ENCODE measurements at regions not wholly inside any gene's neighbourhood (a gene's known extent, or its start where the extent isn't known, plus 50 kb on each side); places are given as distances from the start of the nearest gene placed in this dataset.
A peak's percentile ranks its signal among the peaks of the same experiment; 100 is the strongest.

DNA sequence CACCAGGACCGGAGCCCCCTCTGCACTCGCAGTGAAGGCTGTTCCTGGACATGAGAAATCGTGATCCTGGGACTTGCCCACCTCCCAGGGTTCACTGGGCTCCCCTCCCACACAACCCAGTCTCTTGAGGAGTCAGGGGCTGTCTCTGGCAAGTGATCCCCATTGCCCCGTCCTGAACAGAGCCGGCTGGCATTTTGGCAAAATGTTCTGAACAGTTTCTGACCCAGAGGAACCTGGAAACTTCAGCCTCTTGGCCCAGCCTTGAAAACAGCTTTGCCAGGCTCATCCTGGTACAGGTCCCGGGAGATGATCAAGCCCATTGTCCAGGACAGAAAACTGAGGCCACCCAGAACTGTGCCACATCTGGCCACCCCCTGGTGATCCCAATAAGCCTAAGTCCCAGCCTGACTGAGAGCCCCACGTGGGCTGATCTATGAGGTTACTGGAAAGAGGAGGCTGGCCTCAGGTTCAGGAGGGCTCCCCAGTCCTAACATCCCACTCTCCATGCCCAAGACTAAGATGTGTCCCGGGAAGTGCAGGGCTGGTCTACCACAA lies 115.7 kb downstream of the OAT start:
- H3K27ac ChIP-seq = no peak overlapping the region
- H3K4me1 ChIP-seq = peaks cover 0 to 7% of the 10 kb centered on the region in 2 donors
- TF ChIP-seq, protein P1, sequence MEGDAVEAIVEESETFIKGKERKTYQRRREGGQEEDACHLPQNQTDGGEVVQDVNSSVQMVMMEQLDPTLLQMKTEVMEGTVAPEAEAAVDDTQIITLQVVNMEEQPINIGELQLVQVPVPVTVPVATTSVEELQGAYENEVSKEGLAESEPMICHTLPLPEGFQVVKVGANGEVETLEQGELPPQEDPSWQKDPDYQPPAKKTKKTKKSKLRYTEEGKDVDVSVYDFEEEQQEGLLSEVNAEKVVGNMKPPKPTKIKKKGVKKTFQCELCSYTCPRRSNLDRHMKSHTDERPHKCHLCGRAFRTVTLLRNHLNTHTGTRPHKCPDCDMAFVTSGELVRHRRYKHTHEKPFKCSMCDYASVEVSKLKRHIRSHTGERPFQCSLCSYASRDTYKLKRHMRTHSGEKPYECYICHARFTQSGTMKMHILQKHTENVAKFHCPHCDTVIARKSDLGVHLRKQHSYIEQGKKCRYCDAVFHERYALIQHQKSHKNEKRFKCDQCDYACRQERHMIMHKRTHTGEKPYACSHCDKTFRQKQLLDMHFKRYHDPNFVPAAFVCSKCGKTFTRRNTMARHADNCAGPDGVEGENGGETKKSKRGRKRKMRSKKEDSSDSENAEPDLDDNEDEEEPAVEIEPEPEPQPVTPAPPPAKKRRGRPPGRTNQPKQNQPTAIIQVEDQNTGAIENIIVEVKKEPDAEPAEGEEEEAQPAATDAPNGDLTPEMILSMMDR (IDR thresholded peaks at IDR 0.05) = no peak
- H3K36me3 ChIP-seq = no peaks in the 10 kb centered on the region
- no peaks in the 10 kb centered on the region for H3K27me3 ChIP-seq
- no peak for DNase-seq (ENCODE audit: low spot score in 2 of 2)
- intact Hi-C loops (cut with DNase I) = no loop called here
- no peaks in the 10 kb centered on the region for H3K9me3 ChIP-seq
- H3K4me3 ChIP-seq = no peak overlapping the region

DNA sequence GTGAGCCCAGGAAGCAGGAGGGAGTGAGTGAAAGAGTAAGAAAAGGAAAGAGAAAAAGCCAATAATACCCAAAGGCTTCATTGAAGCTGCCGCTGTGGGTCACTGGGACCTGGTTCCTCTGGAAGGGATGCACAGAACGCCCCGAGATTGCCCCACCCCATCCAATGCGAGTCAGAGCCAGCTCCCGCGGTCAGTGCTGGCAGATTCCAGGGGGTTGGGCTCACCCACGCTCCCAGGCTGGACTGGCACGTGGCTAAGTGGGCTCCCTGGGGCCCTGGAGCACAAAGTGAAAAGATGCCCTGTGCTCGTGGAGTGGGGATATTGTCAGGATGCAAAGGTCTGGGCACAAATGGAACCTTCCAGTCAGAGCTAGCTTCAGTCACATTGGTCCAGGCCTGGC lies 117.0 kb downstream of the OAT start:
- no peaks in the 10 kb centered on the region for H3K27me3 ChIP-seq
- TF ChIP-seq, protein P1 (IDR thresholded peaks at IDR 0.05) = no peak
- H3K27ac ChIP-seq = no peak overlapping the region
- H3K36me3 ChIP-seq = no peaks in the 10 kb centered on the region
- H3K9me3 ChIP-seq = no peaks in the 10 kb centered on the region
- DNase-seq (ENCODE audit: low spot score in 2 of 2) = no peak
- no peak overlapping the region for H3K4me3 ChIP-seq
- H3K4me1 ChIP-seq = peaks cover 0 to 7% of the 10 kb centered on the region in 2 donors
- intact Hi-C loops (cut with DNase I) = no loop called here

DNA sequence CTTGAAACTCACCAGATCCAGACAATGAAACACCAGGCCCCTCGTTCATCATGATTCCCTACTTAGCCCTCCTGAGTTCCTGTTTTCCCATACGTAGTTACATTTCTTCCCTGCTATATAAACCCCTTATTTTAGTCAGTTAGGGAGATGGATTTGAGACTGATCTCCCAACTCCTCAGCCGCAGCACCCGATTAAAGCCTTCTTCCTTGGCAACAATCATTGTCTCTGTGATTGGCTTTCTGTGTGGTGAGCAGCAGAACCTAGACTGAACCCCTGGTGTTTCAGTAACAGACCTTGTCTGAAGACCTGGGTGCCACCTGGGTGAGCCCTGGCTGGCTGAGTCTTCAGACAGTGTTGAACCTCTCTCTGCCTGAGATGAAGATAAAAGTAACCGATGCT lies 118.0 kb downstream of the OAT start:
- H3K4me3 ChIP-seq = no peak overlapping the region
- TF ChIP-seq, protein P1 (IDR thresholded peaks at IDR 0.05) = no peak
- no peaks in the 10 kb centered on the region for H3K9me3 ChIP-seq
- H3K27me3 ChIP-seq = no peaks in the 10 kb centered on the region
- intact Hi-C loops (cut with DNase I) = no loop called here
- H3K4me1 ChIP-seq = peaks cover 0 to 7% of the 10 kb centered on the region in 2 donors
- no peaks in the 10 kb centered on the region for H3K36me3 ChIP-seq
- DNase-seq (ENCODE audit: low spot score in 2 of 2) = no peak
- no peak overlapping the region for H3K27ac ChIP-seq

GRCh38 chr10:124300224-124300623 lies 118.5 kb downstream of the OAT start:
- Histone ChIP-seq H3K4me3 (no peak overlapping the region), H3K27me3 (no peaks in the 10 kb centered on the region), H3K4me1 (peaks cover 0 to 7% of the 10 kb centered on the region in 2 donors), H3K36me3 (no peaks in the 10 kb centered on the region), H3K27ac (no peak overlapping the region), H3K9me3 (no peaks in the 10 kb centered on the region)
- intact Hi-C loops (cut with DNase I) = no loop called here
- DNase-seq (ENCODE audit: low spot score in 2 of 2) = peak in 1 of 2 donors; percentile 47
- TF ChIP-seq, protein P1 (IDR thresholded peaks at IDR 0.05) = no peak

GRCh38 chr10:124299696-124300095 lies 119.0 kb downstream of the OAT start:
- Histone ChIP-seq H3K4me3 (no peak overlapping the region), H3K4me1 (peaks cover 0 to 7% of the 10 kb centered on the region in 2 donors), H3K9me3 (no peaks in the 10 kb centered on the region), H3K27me3 (no peaks in the 10 kb centered on the region), H3K27ac (no peak overlapping the region), H3K36me3 (no peaks in the 10 kb centered on the region)
- TF ChIP-seq, protein P1 (IDR thresholded peaks at IDR 0.05) = no peak
- DNase-seq (ENCODE audit: low spot score in 2 of 2) = peak in 1 of 2 donors; percentile 53
- intact Hi-C loops (cut with DNase I) = no loop called here

GRCh38 chr10:124298891-124299290 lies 119.8 kb downstream of the OAT start:
- Histone ChIP-seq H3K4me1 (peaks cover 0 to 7% of the 10 kb centered on the region in 2 donors), H3K27me3 (no peaks in the 10 kb centered on the region), H3K36me3 (no peaks in the 10 kb centered on the region), H3K4me3 (no peak overlapping the region), H3K27ac (no peak overlapping the region), H3K9me3 (no peaks in the 10 kb centered on the region)
- peak in 1 of 2 donors; percentile 39 for DNase-seq (ENCODE audit: low spot score in 2 of 2)
- intact Hi-C loops (cut with DNase I) = no loop called here
- TF ChIP-seq, protein P1 (IDR thresholded peaks at IDR 0.05) = no peak

Data from ascending aorta (tissue), 2 donors.